Keratinocyte (primary cell): ENCODE measurements at regions not wholly inside any gene's neighbourhood (a gene's known extent, or its start where the extent isn't known, plus 50 kb on each side); places are given as distances from the start of the nearest gene placed in this dataset.

Source experiments
- DNase-seq: peaks from one replicate; pipeline ENCODE4 v3.0.0-alpha.2; 2011; ENCODE audit warnings: low read depth, missing footprints, low spot score
- FAIRE-seq: peaks from 2 replicates; lab custom pipeline; 2011; peaks lifted over from hg19 to GRCh38; lab: Jason Lieb, UNC
- H2AFZ ChIP-seq: 2 replicates; pipeline ENCODE4 v1.6.0; 2012; ENCODE audit warnings: low read length, control low read depth, inconsistent platforms; ENCODE audit not compliant: control insufficient read depth
- H3K27ac ChIP-seq: 2 replicates; pipeline ENCODE4 v1.5.1; 2011; ENCODE audit warnings: low read length; ENCODE audit not compliant: control insufficient read depth, insufficient read depth
- H3K27me3 ChIP-seq: 3 replicates; pipeline ENCODE4 v1.6.0; 2011; ENCODE audit warnings: low read length; ENCODE audit not compliant: control insufficient read depth, insufficient read depth; ENCODE audit errors: extremely low read depth
- H3K36me3 ChIP-seq, 2 experiments: 2 replicates in 1 of 2; 3 replicates in 1 of 2; pipeline ENCODE4 v1.5.1; 2011; ENCODE audit warnings: low read length in 2 of 2, mild to moderate bottlenecking in 1 of 2; ENCODE audit not compliant: control insufficient read depth in 2 of 2, insufficient read depth in 2 of 2; ENCODE audit errors: extremely low read depth in 1 of 2
- H3K4me1 ChIP-seq: 3 replicates; pipeline ENCODE4 v1.5.1; 2011; ENCODE audit warnings: low read length; ENCODE audit not compliant: control insufficient read depth, insufficient read depth; ENCODE audit errors: extremely low read depth
- H3K4me2 ChIP-seq: 3 replicates; pipeline ENCODE4 v1.6.0; 2011; ENCODE audit warnings: low read depth, low read length; ENCODE audit not compliant: control insufficient read depth, insufficient read depth; ENCODE audit errors: extremely low read depth
- H3K4me3 ChIP-seq, 3 experiments: fragments of 200-600 bp in 1 of 3; sonication (generic) in 1 of 3; 2 replicates in 2 of 3; 3 replicates in 1 of 3; pipeline ENCODE4 v1.5.1; 2011 to 2016; ENCODE audit warnings: low read length in 3 of 3, mild to moderate bottlenecking in 3 of 3, control low read depth in 2 of 3, inconsistent platforms in 1 of 3, low read depth in 1 of 3, mixed read lengths in 1 of 3, mixed run types in 1 of 3, moderate library complexity in 1 of 3; ENCODE audit not compliant: control insufficient read depth in 2 of 3, insufficient read depth in 2 of 3; ENCODE audit errors: extremely low read depth in 1 of 3
- H3K79me2 ChIP-seq: 2 replicates; pipeline ENCODE4 v1.6.0; 2012; ENCODE audit warnings: low read length; ENCODE audit not compliant: control insufficient read depth, insufficient read depth
- H3K9ac ChIP-seq: 3 replicates; pipeline ENCODE4 v1.6.0; 2011; ENCODE audit warnings: low read length; ENCODE audit not compliant: control insufficient read depth, insufficient read depth; ENCODE audit errors: extremely low read depth
- H3K9me1 ChIP-seq: 3 replicates; pipeline ENCODE4 v1.6.0; 2011; ENCODE audit warnings: low read length; ENCODE audit not compliant: control insufficient read depth, insufficient read depth; ENCODE audit errors: extremely low read depth
- H3K9me3 ChIP-seq: 2 replicates; pipeline ENCODE4 v1.5.1; 2012; ENCODE audit warnings: low read depth, low read length; ENCODE audit not compliant: control insufficient read depth
- H4K20me1 ChIP-seq: 3 replicates; pipeline ENCODE4 v1.6.0; 2011; ENCODE audit warnings: low read length; ENCODE audit not compliant: control insufficient read depth, insufficient read depth; ENCODE audit errors: extremely low read depth
- CTCF ChIP-seq, 3 experiments: IDR thresholded peaks in 1 of 3; conservative IDR thresholded peaks in 1 of 3; optimal IDR thresholded peaks in 1 of 3; 2 replicates in 2 of 3; 3 replicates in 1 of 3; pipeline versions ENCODE3 to v1.5.1; 2011; ENCODE audit warnings: low read length in 3 of 3, mild to moderate bottlenecking in 3 of 3, moderate library complexity in 2 of 3, control low read depth in 1 of 3, inconsistent platforms in 1 of 3; ENCODE audit not compliant: insufficient read depth in 2 of 3; ENCODE audit errors: extremely low read depth in 1 of 3
- EZH2 ChIP-seq: IDR thresholded peaks from one replicate; pipeline ENCODE4 v1.6.1; 2012; ENCODE audit warnings: inconsistent platforms, mild to moderate bottlenecking, low read length, moderate library complexity
- dilution Hi-C: fragments of 300-500 bp; cut with MboI; formaldehyde crosslinking; loops from one replicate; pipeline ENCODE4 v1.7.0; 2020; ENCODE audit warnings: low sequenced_read_pairs; ENCODE audit not compliant: extremely low pct_ligation_motif_present

GRCh38 chr12:107570721-107571120, 114.9 kb upstream of the PWP1 start:
- Histone ChIP-seq H4K20me1 (no peaks in the 10 kb centered on the region), H3K79me2 (no peaks in the 10 kb centered on the region), H3K9ac (no peak overlapping the region), H3K36me3 (no peaks in the 10 kb centered on the region), H3K9me3 (no peaks in the 10 kb centered on the region), H2AFZ (no peak overlapping the region), H3K27ac (no peak overlapping the region), H3K4me1 (no peaks in the 10 kb centered on the region), H3K9me1 (no peaks in the 10 kb centered on the region), H3K4me2 (no peak overlapping the region), H3K4me3 (no peak overlapping the region), H3K27me3 (no peaks in the 10 kb centered on the region)
- dilution Hi-C loops, result no loop called here
- FAIRE-seq (no peak), DNase-seq (no peak)
- TF ChIP-seq EZH2 (no peak), CTCF (optimal IDR thresholded peaks at IDR 0.05 in 1 of 3, IDR thresholded peaks at IDR 0.05 in 1 of 3, conservative IDR thresholded peaks at IDR 0.05 in 1 of 3; ENCODE audit: extremely low read depth in 1 of 3, insufficient read depth in 2 of 3, low read length in 3 of 3) (no peak)

DNA sequence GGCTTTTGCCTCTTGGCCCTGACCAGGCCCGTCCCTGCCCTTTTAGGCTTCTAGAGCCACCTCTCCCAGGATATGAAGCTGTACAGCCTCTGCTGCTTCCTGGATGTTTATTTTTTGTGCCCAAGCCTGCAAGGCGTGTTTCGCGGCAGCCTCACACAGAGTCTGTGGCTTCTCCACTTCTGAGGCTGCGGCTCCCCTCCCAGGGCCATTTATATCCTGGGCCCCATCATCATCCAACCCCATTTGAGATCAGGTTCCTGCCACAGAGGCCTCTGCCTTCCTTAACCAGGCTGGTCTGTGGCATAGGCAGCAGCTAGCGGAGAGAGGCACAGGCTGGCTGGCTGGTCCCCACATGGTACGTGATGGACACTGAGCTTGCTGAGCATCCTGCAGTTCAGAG, 114.1 kb upstream of the PWP1 start:
- DNase-seq (no peak), FAIRE-seq (no peak)
- no peak overlapping the region for H3K4me3 ChIP-seq
- no peaks in the 10 kb centered on the region for H3K79me2 ChIP-seq
- H2AFZ ChIP-seq, result no peak overlapping the region
- no peaks in the 10 kb centered on the region for H3K27me3 ChIP-seq
- no peak overlapping the region for H3K9ac ChIP-seq
- no peak overlapping the region for H3K27ac ChIP-seq
- dilution Hi-C loops, result no loop called here
- H3K4me1 ChIP-seq, result no peaks in the 10 kb centered on the region
- H3K4me2 ChIP-seq, result no peak overlapping the region
- no peaks in the 10 kb centered on the region for H3K9me1 ChIP-seq
- H3K36me3 ChIP-seq, result no peaks in the 10 kb centered on the region
- H4K20me1 ChIP-seq, result no peaks in the 10 kb centered on the region
- no peaks in the 10 kb centered on the region for H3K9me3 ChIP-seq
- TF ChIP-seq CTCF (optimal IDR thresholded peaks at IDR 0.05 in 1 of 3, IDR thresholded peaks at IDR 0.05 in 1 of 3, conservative IDR thresholded peaks at IDR 0.05 in 1 of 3; ENCODE audit: extremely low read depth in 1 of 3, insufficient read depth in 2 of 3, low read length in 3 of 3), result no peak
- no peak for TF ChIP-seq EZH2
